ENCODE measurements at regions not wholly inside any gene's neighbourhood (a gene's known extent, or its start where the extent isn't known, plus 50 kb on each side); places are given as distances from the start of the nearest gene placed in this dataset.

GRCh38 chr13:22422712-22423111 is 751.8 kb downstream of the FGF9 start:
- TF ChIP-seq, protein P1, sequence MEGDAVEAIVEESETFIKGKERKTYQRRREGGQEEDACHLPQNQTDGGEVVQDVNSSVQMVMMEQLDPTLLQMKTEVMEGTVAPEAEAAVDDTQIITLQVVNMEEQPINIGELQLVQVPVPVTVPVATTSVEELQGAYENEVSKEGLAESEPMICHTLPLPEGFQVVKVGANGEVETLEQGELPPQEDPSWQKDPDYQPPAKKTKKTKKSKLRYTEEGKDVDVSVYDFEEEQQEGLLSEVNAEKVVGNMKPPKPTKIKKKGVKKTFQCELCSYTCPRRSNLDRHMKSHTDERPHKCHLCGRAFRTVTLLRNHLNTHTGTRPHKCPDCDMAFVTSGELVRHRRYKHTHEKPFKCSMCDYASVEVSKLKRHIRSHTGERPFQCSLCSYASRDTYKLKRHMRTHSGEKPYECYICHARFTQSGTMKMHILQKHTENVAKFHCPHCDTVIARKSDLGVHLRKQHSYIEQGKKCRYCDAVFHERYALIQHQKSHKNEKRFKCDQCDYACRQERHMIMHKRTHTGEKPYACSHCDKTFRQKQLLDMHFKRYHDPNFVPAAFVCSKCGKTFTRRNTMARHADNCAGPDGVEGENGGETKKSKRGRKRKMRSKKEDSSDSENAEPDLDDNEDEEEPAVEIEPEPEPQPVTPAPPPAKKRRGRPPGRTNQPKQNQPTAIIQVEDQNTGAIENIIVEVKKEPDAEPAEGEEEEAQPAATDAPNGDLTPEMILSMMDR (IDR thresholded peaks at IDR 0.05): no peak
- TF ChIP-seq EZH2 (IDR thresholded peaks at IDR 0.05; ENCODE audit: borderline replicate concordance, insufficient read depth, low read depth, low read length, poor library complexity, severe bottlenecking): no peak

Measured in B cell (primary cell).